ENCODE measurements at regions not wholly inside any gene's neighbourhood (a gene's known extent, or its start where the extent isn't known, plus 50 kb on each side); places are given as distances from the start of the nearest gene placed in this dataset.

DNA sequence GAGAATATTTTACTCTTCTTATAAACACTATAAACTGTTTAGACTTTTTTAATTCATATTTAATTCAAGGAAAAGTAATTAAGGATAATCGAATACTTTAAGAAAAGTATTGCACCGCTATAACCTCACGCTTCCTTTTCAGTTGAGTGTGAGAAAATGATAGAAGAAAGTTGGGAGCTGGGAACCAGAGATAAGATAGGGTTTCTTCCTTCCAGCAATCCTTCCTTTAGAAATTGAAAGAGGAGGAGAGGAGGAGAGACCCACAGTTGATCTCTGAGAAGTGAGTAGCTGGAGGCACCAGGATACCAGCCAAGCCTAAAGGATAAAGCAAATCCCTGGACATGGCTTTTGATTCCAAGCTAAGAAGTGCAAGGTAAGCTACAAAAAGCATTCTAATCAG is 242.3 kb upstream of the NOCT start:
- no peak for DNase-seq (ENCODE audit: low spot score)
- intact Hi-C loops (cut with DNase I): no loop called here

DNA sequence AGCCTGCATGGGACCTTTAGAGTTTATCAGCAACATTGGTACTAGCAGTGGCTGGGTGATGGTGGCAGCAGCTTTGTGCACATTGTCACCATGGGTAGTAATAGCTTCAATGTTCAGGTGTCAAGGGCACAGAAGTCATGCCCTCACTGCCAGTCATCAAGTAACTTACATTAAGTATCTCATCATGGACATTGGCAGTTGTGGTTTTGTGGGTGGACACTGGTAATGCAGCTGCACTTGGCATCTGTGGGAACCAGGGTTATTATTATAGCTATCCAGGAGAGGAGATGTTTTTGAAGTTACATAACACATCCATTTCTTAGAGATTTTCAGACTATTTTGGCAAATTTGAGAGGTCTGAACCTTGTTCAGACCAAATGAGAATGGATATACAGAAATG is 243.2 kb upstream of the NOCT start:
- DNase-seq (ENCODE audit: low spot score): no peak
- intact Hi-C loops (cut with DNase I): no loop called here

DNA sequence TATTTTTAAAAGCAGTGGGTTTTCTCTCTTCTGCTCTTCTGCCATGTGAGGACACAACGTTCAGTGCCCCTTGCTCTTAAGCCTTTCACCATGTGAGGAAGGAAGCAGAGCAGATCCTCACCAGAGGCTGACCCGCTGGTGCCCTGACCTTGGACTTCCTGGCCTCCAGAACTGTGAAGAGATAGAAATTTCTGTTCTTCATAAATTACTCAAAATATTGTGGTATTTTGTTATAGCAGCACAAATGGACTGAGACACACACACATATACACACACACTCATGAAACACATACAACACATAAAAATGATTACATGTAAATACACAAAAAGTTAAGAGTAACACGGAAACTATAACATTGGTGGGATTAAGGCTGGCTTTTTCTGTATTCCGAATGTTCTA is 244.8 kb upstream of the NOCT start:
- DNase-seq (ENCODE audit: low spot score): no peak
- intact Hi-C loops (cut with DNase I): no loop called here

DNA sequence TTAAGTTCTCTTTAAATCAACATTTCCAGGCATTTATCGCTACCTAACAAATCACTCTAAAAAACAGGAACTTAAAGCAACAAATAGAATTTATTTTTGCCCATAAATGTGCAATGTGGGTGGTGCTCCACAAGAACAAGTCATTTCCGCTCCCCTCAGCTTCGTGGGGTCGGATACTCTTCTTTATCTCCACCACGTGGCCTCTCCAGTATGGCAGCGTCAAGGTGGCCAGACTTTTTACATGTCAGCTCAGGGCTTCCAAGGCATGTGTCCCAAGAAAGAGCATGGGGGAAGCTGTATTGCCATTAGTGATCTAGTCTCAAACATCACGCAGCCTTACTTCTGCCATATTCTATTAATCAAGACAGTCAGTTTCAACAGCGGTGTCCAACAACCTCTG is 249.2 kb upstream of the NOCT start:
- DNase-seq (ENCODE audit: low spot score): no peak

DNA sequence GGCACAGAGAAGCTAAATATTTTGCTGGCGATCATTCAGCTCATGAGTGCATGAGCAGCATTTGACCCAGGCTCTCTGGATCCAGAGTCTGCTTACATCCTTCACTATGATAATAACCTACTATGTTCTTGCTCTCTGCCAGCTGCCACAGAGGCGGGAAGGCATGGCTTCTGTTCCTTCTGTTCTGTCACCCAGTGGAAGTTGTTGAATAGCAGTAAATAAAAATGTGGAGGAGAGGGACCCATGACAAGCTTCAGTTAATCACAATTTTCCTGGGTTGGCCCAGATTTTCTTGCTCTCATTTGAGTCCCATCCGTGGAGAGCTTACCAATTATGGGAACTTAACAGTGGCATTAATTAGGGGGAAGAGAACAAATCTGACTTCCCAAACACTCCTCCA is 250.1 kb upstream of the NOCT start:
- DNase-seq (ENCODE audit: low spot score): no peak
- intact Hi-C loops (cut with DNase I): no loop called here

More for the DNA sequence above, 249.2 kb upstream of the NOCT start:
- intact Hi-C loops (cut with DNase I): no loop called here

DNA sequence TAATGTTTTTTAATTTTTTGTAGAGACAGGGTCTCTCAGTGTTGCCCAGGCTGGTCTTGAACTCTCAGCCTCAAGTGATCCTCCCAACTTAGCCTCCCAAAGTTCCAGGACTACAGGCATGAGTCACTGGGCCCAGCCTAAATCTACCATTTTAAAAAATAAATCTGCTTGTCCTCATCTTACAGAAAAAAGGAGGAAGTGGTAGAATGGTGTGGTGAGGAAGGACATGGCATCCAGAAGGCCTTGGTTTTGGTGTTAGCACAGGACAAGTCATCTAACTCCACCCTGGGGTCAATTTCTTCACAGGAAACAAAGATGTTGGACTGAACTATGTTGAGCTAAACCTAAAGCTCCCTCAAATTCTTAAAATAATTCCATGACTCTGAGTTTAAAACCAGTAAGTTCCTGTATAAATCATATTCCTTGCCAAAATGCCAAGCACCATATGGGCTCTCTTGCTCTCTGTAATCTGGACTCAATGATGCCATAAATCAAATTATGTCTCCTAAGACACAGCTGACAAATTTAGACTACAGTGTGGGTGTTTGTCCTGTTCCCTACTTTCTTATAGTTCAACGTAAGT is 253.9 kb upstream of the NOCT start:
- DNase-seq (ENCODE audit: low spot score): no peak
- intact Hi-C loops (cut with DNase I): no loop called here

DNA sequence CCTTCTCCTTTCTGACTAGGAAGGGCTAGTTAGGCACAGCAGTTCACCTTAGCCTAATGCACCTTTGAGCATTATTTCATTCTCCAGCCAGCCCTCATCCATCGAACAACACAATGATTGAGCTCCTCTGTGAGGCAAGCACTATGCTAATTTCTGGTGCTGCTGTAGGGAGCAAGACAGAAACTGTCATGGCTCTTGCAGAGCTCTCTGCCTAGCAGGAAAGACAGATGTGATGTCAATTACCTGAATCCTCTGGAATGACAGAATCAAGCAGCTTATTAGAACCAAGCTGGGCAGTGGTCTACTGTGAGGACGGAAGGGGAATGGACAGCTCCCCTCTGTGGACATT is 256.1 kb upstream of the NOCT start:
- no peak for DNase-seq (ENCODE audit: low spot score)
- intact Hi-C loops (cut with DNase I): no loop called here

DNA sequence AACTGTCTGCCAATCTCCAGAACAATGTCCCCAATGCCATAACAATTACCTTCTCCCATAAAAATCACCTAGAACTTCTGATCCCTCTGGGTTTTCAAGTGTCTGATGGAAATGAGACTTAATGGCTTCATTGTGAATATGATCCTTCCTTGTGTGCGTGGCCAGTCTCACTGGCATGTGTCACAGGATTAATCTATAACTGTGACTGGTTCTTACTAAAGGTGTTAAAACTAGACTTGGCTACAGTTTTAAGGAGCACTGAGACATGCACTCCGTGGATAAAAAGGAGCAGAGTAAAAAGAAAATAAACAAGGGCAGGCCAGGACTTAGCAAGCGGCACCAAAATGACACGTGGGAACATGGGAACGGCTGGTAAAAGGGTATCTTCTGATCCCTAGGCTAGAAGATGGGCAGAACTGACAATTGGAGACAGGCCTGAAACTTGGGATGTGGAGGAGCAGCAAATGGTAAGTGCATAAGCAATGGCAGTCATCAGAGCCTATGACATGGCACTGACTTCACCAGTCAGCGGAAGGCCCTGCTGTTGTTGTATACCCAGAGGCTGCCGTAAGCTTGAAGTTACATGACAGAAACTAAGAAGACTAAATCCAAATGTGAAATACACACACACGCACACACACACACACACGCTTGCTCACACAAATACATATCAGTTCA is 256.6 kb upstream of the NOCT start:
- no peak for DNase-seq (ENCODE audit: low spot score)
- intact Hi-C loops (cut with DNase I): no loop called here

DNA sequence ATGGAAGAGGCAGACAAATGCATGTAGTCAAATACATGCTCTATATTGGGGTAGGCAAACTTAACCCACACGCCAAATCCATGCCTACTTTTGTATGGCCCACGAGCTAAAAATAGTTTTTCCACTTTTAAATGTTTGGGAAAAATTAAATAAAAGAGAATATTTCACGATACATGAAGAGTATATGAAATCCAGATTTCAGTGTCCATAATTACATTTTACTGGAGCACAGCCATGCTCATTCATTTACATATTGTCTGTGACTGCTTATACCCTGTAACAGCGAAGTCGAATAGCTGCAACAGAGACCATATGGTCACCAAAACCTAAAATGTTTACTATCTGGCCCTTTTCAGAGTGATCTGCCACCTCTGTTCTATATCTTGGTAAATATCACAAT is 257.4 kb upstream of the NOCT start:
- intact Hi-C loops (cut with DNase I): no loop called here
- no peak for DNase-seq (ENCODE audit: low spot score)

DNA sequence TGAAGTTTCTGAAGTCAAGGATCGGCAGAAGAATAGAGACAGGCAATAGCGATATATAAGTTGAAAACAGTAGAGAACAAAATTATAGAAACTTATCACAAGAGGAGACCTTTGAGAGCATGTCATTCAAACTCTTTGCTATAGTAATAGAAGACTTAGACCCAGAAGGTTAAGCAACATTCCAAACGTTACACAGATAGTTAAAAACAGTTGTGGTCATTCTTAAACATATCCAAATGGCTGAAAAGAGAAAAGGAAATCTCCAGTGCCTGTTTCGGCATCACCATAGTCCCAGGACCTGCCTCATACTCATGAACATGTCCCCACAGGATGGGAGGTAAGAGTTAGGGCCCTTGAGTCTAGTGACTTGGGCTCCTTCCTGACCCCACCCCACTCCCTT is 258.1 kb upstream of the NOCT start:
- intact Hi-C loops (cut with DNase I): no loop called here
- no peak for DNase-seq (ENCODE audit: low spot score)

DNA sequence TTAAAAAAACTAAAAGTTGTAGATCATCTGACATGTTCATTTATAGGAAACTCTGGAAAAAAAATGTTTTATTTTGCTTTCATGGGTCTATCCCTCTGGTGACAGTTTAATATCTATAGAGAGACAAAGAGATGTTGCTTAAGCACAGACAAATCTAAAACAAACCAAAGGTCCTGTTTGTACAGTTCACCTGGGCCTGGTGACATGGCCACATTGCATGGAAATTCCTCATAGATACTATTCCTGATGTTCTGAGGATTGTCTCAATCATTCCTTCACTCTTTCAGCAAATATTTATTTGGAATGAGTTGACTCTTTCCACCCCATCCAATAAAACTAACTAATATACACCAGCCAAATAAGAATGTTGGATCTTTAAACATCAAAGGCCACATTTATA is 259.1 kb upstream of the NOCT start:
- intact Hi-C loops (cut with DNase I): no loop called here
- no peak for DNase-seq (ENCODE audit: low spot score)

DNA sequence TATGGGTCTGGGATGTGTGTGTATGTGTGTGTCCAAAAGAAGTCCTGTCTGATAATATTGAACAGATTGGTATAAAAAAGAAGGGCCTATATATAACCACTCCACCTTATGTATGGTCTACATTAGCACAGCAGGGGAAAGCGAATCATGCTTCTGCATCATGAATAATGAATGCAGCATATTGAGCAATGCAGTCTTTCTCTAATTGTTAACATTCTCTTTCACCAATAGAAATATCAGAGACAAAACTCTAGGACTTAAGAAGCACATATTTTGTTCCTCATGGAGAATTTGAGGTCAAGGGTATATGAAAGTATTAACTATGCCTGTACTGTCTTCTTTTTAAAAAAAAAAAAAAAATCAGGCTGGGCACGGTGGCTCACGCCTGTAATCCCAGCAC is 264.3 kb upstream of the NOCT start:
- intact Hi-C loops (cut with DNase I): no loop called here

DNA sequence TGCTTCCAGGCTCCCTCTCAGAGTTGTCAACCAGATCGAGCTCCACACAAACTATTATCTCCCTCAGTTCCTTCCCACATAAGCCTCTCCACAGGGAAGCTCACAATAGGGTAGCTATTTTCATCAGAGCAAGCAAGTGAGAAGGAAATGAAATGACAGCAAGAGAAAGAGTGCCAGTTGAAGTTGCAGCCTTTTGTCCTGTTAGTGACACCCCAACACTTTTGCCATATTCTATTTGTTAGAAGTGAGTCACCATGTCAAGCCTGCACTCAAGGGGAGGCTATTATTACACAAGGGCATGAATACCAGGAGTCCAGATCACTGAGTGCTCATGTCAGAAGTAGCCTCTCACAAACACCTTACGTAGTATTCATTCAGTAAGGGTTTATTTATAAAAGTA is 266.3 kb upstream of the NOCT start:
- intact Hi-C loops (cut with DNase I): no loop called here
- no peak for DNase-seq (ENCODE audit: low spot score)

More for the DNA sequence above, 264.3 kb upstream of the NOCT start:
- no peak for DNase-seq (ENCODE audit: low spot score)

DNA sequence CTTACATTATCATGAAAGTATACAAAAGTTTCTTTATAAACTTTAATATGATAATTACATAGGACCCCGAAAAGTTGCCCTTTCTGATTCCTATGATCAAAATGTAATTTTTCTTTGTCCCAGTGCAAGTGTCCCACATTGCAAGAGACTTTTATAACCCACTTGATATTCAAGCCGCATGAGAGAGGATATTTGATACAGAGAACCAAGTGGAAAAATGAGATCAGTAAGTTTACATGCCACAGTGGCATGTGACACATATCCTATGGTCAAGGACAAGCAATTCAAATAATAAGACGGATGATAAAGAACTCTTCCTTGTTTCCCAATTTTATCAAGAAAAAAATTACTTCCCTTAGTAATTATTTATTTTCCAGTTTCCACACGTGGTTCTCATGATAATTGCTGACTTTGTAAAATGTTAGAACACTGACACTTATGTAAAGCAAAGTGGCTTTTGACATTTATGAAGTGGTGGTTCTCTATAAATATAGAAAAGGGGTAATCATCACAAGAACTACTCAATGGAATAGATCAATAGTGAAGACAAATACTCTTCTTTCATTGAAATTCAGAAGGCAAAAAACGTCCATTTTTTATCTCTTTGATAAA is 273.7 kb upstream of the NOCT start:
- DNase-seq (ENCODE audit: low spot score): no peak
- intact Hi-C loops (cut with DNase I): no loop called here

DNA sequence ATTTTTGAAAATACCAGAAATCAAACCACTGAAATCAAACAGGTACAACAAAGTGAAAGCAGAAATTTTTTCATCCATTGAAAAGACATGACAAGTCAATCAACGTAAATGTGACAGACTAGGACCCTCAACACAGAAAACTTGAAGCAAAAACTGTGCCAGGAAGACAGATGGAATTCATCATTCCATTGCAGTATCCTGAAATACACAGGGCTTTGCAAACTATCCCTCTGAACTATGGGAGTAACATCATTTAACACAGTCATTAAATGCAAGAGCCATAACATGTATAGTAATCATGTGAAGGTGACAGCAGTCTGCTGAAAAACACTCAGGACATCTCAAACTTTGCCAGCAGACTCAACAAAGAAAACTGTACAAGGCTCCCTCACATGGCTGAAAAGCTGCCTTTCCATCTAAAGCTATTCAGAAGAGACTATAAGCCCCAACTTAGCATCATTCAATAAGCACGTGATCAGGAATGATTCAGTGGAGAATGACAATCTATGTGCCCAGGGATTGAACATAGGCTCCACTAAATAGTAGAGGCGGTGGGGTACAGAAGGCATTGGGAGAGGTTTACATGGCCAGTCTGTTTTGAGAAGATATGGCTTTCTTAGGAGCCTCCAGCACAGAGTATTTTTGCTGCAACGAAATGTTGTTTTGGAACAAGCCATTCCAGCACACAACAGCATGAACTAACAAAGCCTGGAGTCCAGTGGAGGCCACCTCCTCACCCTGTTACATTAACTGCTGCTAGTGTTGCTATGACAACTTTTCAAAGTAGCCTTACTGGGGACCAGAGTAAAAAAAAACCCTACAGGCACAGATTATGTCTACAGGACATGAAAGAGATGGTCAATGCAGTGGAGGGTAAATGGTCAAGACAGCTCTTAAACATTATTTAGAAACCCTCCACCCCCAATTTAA is 274.5 kb upstream of the NOCT start:
- DNase-seq (ENCODE audit: low spot score): no peak
- intact Hi-C loops (cut with DNase I): no loop called here

DNA sequence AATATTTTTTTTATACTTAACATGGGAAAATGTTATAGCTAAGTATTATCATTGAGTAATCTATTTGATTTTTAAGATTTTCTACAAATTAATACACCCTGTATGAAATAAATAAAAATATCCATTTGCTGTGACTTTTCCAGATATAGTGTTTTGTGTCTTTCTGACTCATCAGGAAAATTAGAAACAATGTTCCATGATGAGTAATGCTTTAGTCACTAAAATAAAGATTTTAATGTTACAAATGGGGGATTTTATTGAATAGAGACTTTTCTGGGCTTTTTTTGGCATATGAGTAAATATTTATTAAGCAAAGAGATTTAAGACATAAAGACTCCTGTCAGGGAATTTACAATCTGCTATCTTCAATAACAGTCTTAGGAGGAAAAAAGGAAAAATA is 279.2 kb upstream of the NOCT start:
- intact Hi-C loops (cut with DNase I): no loop called here
- DNase-seq (ENCODE audit: low spot score): no peak

DNA sequence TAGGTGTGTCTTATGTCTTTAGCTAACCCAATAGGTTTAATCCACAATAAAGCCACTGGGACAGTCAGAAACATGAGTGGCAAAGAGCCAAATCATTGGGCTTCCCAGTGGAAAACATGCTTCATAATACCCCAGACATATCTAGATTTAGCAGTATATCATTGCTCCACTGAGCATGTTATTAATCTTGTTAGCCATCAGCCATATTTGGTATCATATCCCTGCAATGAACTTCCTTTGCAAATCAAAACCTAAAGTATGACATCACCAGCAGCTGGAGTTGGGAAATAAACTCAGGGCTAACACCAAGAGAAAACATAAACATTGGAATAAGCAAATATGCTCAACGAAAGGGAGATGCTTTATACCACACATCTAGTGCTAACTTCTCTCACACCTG is 280.8 kb upstream of the NOCT start:
- DNase-seq (ENCODE audit: low spot score): no peak
- intact Hi-C loops (cut with DNase I): no loop called here

DNA sequence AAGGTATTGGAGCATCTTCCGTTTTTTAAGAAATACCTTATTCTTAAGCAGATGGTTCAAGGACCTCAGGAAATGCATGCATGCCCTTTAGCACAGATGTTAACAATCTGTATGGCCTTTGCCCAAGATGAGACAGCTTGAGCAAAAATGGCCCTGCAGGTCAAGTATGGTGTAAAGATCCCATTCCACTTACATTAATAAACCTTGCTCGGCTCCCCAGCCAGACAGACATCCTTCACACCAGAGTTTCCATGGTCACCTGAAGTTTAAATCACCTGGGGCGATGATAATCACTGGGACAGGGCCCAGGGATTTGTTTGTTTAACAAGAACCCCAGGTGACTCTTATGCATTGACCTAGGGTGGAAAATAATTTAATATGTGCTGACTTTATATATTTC is 287.0 kb upstream of the NOCT start:
- intact Hi-C loops (cut with DNase I): no loop called here
- DNase-seq (ENCODE audit: low spot score): no peak

DNA sequence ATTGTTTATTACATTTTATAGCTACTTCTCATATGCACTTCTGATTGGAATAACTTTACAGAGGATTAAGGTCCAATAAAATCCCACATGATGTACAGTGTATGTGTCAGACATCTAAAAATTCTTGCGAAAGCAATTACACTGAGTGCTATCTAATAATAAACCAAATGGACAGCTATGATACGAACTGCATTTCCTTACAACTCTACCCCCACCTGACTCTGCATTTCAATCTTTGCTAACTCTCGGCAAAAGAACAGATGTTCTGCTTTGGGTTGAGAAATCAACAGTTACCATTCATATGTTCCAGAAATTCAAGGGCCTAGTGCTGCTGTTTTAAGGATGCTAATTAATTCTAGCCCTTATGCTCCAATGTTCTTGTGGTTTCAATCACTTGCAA is 287.9 kb upstream of the NOCT start:
- DNase-seq (ENCODE audit: low spot score): no peak
- intact Hi-C loops (cut with DNase I): no loop called here

DNA sequence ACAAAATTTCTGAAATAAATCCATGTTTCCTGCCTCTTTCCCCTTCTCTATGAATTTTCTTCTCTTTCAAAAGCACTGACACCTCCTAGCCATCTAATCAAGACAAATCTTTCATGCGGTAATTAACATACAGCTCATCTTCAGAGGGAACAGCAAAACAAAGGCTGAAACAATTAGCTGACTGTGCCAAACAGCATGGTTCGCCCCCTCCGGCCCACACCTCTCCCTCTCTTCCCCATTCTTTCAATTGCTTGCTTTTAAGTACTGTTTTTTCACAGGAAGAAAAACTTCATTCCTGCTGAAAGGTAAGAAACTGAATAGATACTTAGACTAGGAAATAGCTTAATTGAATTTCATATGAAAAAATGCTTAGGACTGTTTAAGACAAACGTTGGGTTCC is 291.1 kb upstream of the NOCT start:
- no peak for DNase-seq (ENCODE audit: low spot score)
- intact Hi-C loops (cut with DNase I): no loop called here
